Prostate gland (tissue), 2 donors: ENCODE measurements at regions not wholly inside any gene's neighbourhood (a gene's known extent, or its start where the extent isn't known, plus 50 kb on each side); places are given as distances from the start of the nearest gene placed in this dataset.

ENCODE experiments used
- POLR2A ChIP-seq: fragments of 450-650 bp; IDR thresholded peaks from one replicate; pipeline ENCODE4 v1.6.1; 2016; ENCODE audit warnings: antibody characterized with exemption, mild to moderate bottlenecking
- POLR2AphosphoS5 ChIP-seq: sonication (generic); formaldehyde crosslinking; IDR thresholded peaks from one replicate; pipeline ENCODE4 v1.6.1; 2017; ENCODE audit warnings: antibody characterized with exemption
- TF ChIP-seq, protein P1 (sequence below), 4 experiments: fragments of 200-600 bp in 2 of 4; fragments of 450-650 bp in 2 of 4; sonication (generic) in 2 of 4; IDR thresholded peaks; 1 replicate in 3 of 4; 2 replicates in 1 of 4; pipeline ENCODE4 v1.5.1; 2016 to 2019; ENCODE audit warnings: antibody characterized with exemption in 4 of 4, mild to moderate bottlenecking in 2 of 4, moderate library complexity in 2 of 4

DNA sequence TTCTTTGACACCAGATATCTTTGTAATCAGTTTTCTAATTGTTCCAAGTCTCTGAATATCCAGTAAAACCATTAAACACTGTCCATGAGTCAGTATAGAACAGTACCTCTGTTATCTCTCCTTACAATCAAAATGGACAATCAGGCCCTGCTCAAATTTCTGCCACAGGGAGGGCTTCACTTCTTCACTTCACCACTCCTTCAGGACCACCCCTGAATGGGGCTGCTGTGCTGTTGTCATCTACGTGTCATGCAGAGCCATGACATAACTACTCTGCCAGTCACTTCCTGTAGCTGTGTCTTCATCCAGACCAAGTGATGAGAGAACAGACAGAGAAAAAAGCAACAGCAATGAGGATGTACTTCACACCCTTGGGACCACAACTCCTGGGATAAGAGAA, 116.9 kb downstream of the TANC2 start:
- TF ChIP-seq, protein P1, sequence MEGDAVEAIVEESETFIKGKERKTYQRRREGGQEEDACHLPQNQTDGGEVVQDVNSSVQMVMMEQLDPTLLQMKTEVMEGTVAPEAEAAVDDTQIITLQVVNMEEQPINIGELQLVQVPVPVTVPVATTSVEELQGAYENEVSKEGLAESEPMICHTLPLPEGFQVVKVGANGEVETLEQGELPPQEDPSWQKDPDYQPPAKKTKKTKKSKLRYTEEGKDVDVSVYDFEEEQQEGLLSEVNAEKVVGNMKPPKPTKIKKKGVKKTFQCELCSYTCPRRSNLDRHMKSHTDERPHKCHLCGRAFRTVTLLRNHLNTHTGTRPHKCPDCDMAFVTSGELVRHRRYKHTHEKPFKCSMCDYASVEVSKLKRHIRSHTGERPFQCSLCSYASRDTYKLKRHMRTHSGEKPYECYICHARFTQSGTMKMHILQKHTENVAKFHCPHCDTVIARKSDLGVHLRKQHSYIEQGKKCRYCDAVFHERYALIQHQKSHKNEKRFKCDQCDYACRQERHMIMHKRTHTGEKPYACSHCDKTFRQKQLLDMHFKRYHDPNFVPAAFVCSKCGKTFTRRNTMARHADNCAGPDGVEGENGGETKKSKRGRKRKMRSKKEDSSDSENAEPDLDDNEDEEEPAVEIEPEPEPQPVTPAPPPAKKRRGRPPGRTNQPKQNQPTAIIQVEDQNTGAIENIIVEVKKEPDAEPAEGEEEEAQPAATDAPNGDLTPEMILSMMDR (IDR thresholded peaks at IDR 0.05) = no peak
- no peak for TF ChIP-seq POLR2A
- TF ChIP-seq POLR2AphosphoS5 = no peak
